Testis (tissue), 2 donors: ENCODE measurements at regions not wholly inside any gene's neighbourhood (a gene's known extent, or its start where the extent isn't known, plus 50 kb on each side); places are given as distances from the start of the nearest gene placed in this dataset.

Source experiments
- CTCF ChIP-seq, 3 experiments: fragments of 450-650 bp in 2 of 3; fragments of 200-600 bp in 1 of 3; sonication (generic) in 1 of 3; IDR thresholded peaks; one replicate each; pipeline ENCODE4 v1.5.1; 2016 to 2019; ENCODE audit warnings: antibody characterized with exemption in 3 of 3, mild to moderate bottlenecking in 2 of 3, moderate library complexity in 1 of 3
- POLR2A ChIP-seq: fragments of 450-650 bp; IDR thresholded peaks from one replicate; pipeline ENCODE4 v1.6.1; 2017; ENCODE audit warnings: antibody characterized with exemption, mild to moderate bottlenecking, moderate library complexity

DNA sequence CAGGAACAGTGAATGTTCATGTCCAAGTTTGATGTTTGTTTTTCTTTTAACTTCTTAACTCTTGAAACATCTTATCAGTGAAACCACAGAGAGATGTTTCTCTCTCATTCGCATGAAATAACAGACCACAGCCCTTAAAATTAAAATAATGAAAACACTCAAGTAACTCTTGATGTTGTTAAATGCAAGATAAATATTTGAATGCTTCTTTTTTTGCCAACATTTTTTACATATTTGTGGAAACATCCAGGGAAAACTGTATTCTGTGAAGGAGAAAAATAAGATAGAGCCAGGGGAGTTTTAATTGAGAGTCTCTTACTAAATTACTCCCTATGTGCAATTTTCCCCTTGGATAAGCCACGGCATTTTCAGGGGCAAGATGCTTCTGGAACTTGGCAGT lies 361.8 kb upstream of the MGMT start:
- no peak for TF ChIP-seq POLR2A
- TF ChIP-seq CTCF (IDR thresholded peaks at IDR 0.05): no peak
